SK-N-SH (cell line): ENCODE measurements at regions not wholly inside any gene's neighbourhood (a gene's known extent, or its start where the extent isn't known, plus 50 kb on each side); places are given as distances from the start of the nearest gene placed in this dataset.

Source experiments
- CTCF ChIA-PET: fragments of 300-600, 350-600 bp; formaldehyde crosslinking; extraction: SDS; loops from one replicate; lab custom pipeline; 2021; lab: Yijun Ruan, JAX
- POLR2A ChIA-PET: fragments of 350-600 bp; sonication (Branson Sonifier 250); formaldehyde crosslinking; extraction: SDS; loops from one replicate; lab custom pipeline; 2020; ENCODE audit warnings: antibody characterized with exemption, inconsistent platforms; lab: Yijun Ruan, JAX
- DNase-seq: peaks from one replicate; pipeline ENCODE4 v3.0.0; 2012
- H2AFZ ChIP-seq: fragments of 200-600 bp; sonication (generic); 2 replicates; pipeline ENCODE4 v1.8.1; 2016; ENCODE audit warnings: antibody characterized with exemption, mild to moderate bottlenecking, low read depth
- H3F3A ChIP-seq: fragments of 200-600 bp; sonication (generic); replicated peaks from 2 replicates; pipeline ENCODE3; 2016; ENCODE audit warnings: antibody characterized with exemption, mild to moderate bottlenecking; ENCODE audit not compliant: insufficient read depth
- H3K27ac ChIP-seq, 2 experiments: fragments of 200-500 bp in 1 of 2; fragments of 200-600 bp in 1 of 2; sonication (Bioruptor generic) in 1 of 2; sonication (generic), shearing (Covaris generic) in 1 of 2; 2 replicates each; pipeline versions ENCODE4 v1.5.1 to v1.6.1; 2014 to 2016; ENCODE audit warnings: low read depth in 2 of 2, inconsistent platforms in 1 of 2, low read length in 1 of 2, mild to moderate bottlenecking in 1 of 2, mixed read lengths in 1 of 2
- H3K27me3 ChIP-seq: fragments of 200-600 bp; sonication (generic), shearing (Covaris generic); 2 replicates; pipeline ENCODE4 v1.6.1; 2016; ENCODE audit warnings: mixed run types; ENCODE audit not compliant: insufficient read depth
- H3K36me3 ChIP-seq, 2 experiments: fragments of 200-500 bp in 1 of 2; fragments of 200-600 bp in 1 of 2; sonication (Bioruptor generic) in 1 of 2; sonication (generic) in 1 of 2; replicated peaks in 1 of 2; 2 replicates each; pipeline versions ENCODE3 to v1.5.1; 2014 to 2016; ENCODE audit warnings: low read length in 1 of 2, mild to moderate bottlenecking in 1 of 2; ENCODE audit not compliant: insufficient read depth in 2 of 2, control insufficient read depth in 1 of 2
- H3K4me1 ChIP-seq, 2 experiments: fragments of 200-500 bp in 1 of 2; fragments of 200-600 bp in 1 of 2; sonication (Bioruptor generic) in 1 of 2; sonication (generic), shearing (Covaris generic) in 1 of 2; 2 replicates each; pipeline versions ENCODE4 v1.5.1 to v1.6.1; 2014 to 2016; ENCODE audit warnings: low read depth in 1 of 2, low read length in 1 of 2, mixed run types in 1 of 2; ENCODE audit not compliant: insufficient read depth in 2 of 2, control insufficient read depth in 1 of 2
- H3K4me2 ChIP-seq: fragments of 200-600 bp; sonication (generic), shearing (Covaris generic); 2 replicates; pipeline ENCODE4 v1.6.1; 2017; ENCODE audit warnings: mixed run types
- H3K4me3 ChIP-seq, 2 experiments: fragments of 200-500 bp in 1 of 2; fragments of 200-600 bp in 1 of 2; sonication (Bioruptor generic) in 1 of 2; sonication (generic), shearing (Covaris generic) in 1 of 2; 2 replicates each; pipeline versions ENCODE4 v1.5.1 to v1.8.1; 2014 to 2016; ENCODE audit warnings: low read depth in 2 of 2, inconsistent platforms in 1 of 2, low read length in 1 of 2, mild to moderate bottlenecking in 1 of 2, mixed read lengths in 1 of 2, moderate library complexity in 1 of 2
- H3K79me2 ChIP-seq: fragments of 200-600 bp; sonication (generic); 2 replicates; pipeline ENCODE4 v1.8.1; 2017; ENCODE audit warnings: mild to moderate bottlenecking; ENCODE audit not compliant: insufficient read depth
- H3K9ac ChIP-seq: fragments of 200-600 bp; sonication (generic); 2 replicates; pipeline ENCODE4 v1.6.1; 2017; ENCODE audit warnings: mixed run types
- H3K9me2 ChIP-seq: fragments of 200-600 bp; sonication (generic); 2 replicates; pipeline ENCODE4 v1.6.1; 2017; ENCODE audit warnings: mixed run types
- H3K9me3 ChIP-seq: fragments of 200-600 bp; sonication (generic); 2 replicates; pipeline ENCODE4 v1.6.1; 2017; ENCODE audit warnings: mixed run types, mild to moderate bottlenecking, moderate library complexity
- H4K20me1 ChIP-seq: fragments of 200-600 bp; sonication (generic); 2 replicates; pipeline ENCODE4 v1.6.1; 2017; ENCODE audit warnings: mild to moderate bottlenecking, mixed run types; ENCODE audit not compliant: insufficient read depth
- CHD2 ChIP-seq: fragments of 150-350 bp; IDR thresholded peaks from 2 replicates; pipeline ENCODE4 v1.6.1; 2018; ENCODE audit warnings: low read length; ENCODE audit not compliant: partially characterized antibody
- FOXM1 ChIP-seq: IDR thresholded peaks from 2 replicates; pipeline ENCODE4 v1.4.0; 2012; ENCODE audit warnings: low read depth, mild to moderate bottlenecking
- POLR2AphosphoS5 ChIP-seq: IDR thresholded peaks from 2 replicates; pipeline ENCODE4 v1.6.1; 2012; ENCODE audit warnings: low read depth, low read length
- RAD21 ChIP-seq: IDR thresholded peaks from 2 replicates; pipeline ENCODE4 v1.6.1; 2012; ENCODE audit warnings: mild to moderate bottlenecking, low read length
- SMC3 ChIP-seq: IDR thresholded peaks from 2 replicates; pipeline ENCODE4 v1.6.1; 2012; ENCODE audit warnings: low read depth, low read length, improper control_type of control experiment
- WGBS: methylation state at CpG from one replicate; pipeline ENCODE4 v1.1.6; 2017; ENCODE audit warnings: low lambda C conversion rate; 5-methylcytosine and 5-hydroxymethylcytosine counted together
- TF ChIP-seq, protein P1 (sequence below): fragments of 200-600 bp; sonication (generic); IDR thresholded peaks from 2 replicates; pipeline ENCODE4 v1.6.1; 2017; ENCODE audit warnings: antibody characterized with exemption, mild to moderate bottlenecking, moderate library complexity
- TF ChIP-seq, protein P2 (sequence below): IDR thresholded peaks from 2 replicates; pipeline ENCODE4 v1.6.1; 2012; ENCODE audit warnings: mild to moderate bottlenecking, low read depth, low read length, moderate library complexity

DNA sequence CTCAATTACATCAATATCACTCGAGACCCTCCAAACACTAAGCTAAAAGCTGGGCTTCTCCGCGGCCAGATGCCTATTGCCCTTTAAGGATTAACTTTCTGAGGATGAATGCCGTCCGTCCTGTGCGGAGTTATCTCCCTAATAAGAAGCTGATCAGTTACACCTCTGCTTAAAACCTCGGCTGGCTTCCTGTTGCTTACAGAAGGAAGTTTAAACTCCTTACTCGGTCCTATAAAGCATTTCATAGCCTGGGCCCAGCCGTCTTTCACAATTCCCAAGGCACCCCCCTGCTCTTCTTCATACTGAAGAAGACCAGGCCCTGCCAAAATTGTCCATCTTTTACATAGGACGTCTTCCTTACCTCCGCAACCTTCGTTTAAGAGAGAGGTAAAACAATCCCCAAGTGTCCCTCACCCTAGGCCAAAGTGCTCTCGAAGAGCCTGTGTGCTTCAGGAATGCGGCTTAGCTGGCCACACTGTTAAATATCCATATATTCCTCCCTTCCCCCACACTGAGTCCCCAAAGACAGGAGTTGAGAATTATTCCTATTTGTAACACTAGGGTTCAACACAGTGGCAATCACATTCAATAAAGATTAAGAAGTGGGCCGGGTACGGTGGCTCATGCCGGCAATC is 112.6 kb upstream of the IRX5 start (continued):
- TF ChIP-seq, protein P1, sequence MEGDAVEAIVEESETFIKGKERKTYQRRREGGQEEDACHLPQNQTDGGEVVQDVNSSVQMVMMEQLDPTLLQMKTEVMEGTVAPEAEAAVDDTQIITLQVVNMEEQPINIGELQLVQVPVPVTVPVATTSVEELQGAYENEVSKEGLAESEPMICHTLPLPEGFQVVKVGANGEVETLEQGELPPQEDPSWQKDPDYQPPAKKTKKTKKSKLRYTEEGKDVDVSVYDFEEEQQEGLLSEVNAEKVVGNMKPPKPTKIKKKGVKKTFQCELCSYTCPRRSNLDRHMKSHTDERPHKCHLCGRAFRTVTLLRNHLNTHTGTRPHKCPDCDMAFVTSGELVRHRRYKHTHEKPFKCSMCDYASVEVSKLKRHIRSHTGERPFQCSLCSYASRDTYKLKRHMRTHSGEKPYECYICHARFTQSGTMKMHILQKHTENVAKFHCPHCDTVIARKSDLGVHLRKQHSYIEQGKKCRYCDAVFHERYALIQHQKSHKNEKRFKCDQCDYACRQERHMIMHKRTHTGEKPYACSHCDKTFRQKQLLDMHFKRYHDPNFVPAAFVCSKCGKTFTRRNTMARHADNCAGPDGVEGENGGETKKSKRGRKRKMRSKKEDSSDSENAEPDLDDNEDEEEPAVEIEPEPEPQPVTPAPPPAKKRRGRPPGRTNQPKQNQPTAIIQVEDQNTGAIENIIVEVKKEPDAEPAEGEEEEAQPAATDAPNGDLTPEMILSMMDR = no peak
- no peak for TF ChIP-seq FOXM1
- TF ChIP-seq POLR2AphosphoS5 = no peak

DNA sequence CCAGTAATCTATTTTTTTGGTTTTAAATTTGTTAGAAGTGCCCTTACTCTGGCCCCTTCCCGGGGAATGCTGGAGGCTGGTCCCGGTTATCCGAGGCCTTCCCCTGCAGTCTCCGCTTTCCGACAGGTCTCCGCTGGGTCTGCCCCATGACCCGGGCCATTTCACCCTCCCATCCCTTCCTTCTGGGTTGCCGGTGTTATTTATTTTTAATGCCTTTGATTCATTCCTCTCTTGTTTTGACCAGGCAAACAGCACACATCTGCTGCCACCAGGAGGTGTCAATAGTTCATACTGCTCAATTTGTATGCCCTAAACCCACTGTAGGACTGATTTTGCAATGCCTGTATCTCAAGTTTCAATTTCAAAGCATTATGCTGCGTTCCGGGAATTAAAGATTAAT is 113.2 kb upstream of the IRX5 start:
- Histone ChIP-seq H3K27ac (no peak overlapping the region), H3K4me3 (no peak overlapping the region), H3K9ac (no peak overlapping the region), H3K4me2 (no peak overlapping the region), H3K27me3 (no peaks in the 10 kb centered on the region), H4K20me1 (no peaks in the 10 kb centered on the region), H3F3A (no peaks in the 10 kb centered on the region), H3K79me2 (no peaks in the 10 kb centered on the region), H3K4me1 (no peaks in the 10 kb centered on the region), H3K9me3 (no peaks in the 10 kb centered on the region), H2AFZ (no peak overlapping the region), H3K9me2 (no peaks in the 10 kb centered on the region), H3K36me3 (no peaks in the 10 kb centered on the region)
- WGBS = 68% methylated on average over 10 of the region's 10 CpGs
- POLR2A ChIA-PET = no interaction called here
- CTCF ChIA-PET = interaction anchor here (0.6 to 1.2 kb wide), 3 partner anchors 9 to 554 kb away, joined by 3 read pairs; no protein-coding TSS in a partner anchor
- peak; percentile 22 for DNase-seq
- peak; percentile 36; the same call in 1 of the 2 replicates for TF ChIP-seq SMC3
- TF ChIP-seq CHD2 = no peak
- TF ChIP-seq, protein P1 = peak; percentile 31; the same call in 1 of the 2 replicates
- peak; percentile 64 for TF ChIP-seq RAD21
- TF ChIP-seq, protein P2, sequence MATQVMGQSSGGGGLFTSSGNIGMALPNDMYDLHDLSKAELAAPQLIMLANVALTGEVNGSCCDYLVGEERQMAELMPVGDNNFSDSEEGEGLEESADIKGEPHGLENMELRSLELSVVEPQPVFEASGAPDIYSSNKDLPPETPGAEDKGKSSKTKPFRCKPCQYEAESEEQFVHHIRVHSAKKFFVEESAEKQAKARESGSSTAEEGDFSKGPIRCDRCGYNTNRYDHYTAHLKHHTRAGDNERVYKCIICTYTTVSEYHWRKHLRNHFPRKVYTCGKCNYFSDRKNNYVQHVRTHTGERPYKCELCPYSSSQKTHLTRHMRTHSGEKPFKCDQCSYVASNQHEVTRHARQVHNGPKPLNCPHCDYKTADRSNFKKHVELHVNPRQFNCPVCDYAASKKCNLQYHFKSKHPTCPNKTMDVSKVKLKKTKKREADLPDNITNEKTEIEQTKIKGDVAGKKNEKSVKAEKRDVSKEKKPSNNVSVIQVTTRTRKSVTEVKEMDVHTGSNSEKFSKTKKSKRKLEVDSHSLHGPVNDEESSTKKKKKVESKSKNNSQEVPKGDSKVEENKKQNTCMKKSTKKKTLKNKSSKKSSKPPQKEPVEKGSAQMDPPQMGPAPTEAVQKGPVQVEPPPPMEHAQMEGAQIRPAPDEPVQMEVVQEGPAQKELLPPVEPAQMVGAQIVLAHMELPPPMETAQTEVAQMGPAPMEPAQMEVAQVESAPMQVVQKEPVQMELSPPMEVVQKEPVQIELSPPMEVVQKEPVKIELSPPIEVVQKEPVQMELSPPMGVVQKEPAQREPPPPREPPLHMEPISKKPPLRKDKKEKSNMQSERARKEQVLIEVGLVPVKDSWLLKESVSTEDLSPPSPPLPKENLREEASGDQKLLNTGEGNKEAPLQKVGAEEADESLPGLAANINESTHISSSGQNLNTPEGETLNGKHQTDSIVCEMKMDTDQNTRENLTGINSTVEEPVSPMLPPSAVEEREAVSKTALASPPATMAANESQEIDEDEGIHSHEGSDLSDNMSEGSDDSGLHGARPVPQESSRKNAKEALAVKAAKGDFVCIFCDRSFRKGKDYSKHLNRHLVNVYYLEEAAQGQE = no peak
